ENCODE measurements at regions not wholly inside any gene's neighbourhood (a gene's known extent, or its start where the extent isn't known, plus 50 kb on each side); places are given as distances from the start of the nearest gene placed in this dataset.

DNA sequence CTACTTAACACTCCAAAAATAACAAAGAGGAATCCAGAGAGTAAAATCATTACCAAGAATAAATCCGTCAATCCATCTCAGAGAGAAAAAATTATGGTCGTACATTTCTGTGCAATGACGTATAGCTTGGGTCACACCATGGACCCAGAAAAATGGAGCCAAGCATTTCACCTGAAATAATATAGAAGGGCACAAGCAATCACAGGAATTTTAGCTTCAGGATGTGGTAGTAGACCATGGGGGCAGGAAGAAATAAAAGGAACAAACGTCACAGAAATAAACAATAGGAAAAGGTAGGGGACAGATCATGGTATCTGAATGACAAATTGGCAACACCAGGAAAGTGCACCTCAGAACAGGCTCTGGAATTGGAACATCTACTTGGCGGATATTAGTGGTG, 231.0 kb downstream of the PLK2 start:
- DNase-seq (ENCODE audit: low spot score) = no peak
- intact Hi-C loops (cut with DNase I) = no loop called here

DNA sequence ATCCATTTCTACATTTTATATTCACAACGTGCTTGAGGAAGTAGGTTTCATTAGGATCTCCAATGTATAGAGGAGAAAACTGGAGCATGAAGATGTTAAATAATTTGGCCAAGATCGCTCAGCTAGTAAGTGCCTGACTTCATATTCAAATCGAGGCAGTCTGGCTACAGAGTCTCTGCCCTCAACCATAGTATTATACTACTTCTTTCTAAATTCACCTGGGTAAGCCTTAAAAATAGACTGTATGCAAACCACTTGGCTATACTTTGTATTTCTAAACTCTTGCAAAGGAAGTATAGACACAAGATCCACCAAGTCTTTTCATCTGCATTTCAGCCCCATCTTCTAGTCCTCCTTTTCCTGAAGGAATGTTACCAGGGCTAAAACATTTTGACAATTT, 232.0 kb downstream of the PLK2 start:
- intact Hi-C loops (cut with DNase I) = no loop called here
- DNase-seq (ENCODE audit: low spot score) = no peak

DNA sequence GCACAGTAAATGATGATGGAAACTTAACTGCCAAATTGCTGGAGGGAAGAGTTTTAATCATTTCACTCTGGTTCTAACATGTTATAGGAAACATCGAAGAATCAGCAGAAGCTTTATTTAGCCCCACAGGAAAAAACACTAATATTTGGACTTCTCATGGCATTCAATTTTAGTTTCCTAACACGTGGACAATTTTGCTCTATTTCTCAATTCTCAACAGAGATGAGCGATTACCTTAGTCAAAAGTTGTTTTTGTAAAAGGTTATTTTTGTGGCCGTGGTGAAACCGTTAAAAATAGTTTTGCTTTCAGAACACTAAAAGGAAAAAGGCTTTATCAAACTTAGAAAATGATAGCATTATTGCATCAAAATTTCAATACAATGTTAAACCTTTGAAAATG, 235.2 kb downstream of the PLK2 start:
- intact Hi-C loops (cut with DNase I) = no loop called here
- DNase-seq (ENCODE audit: low spot score) = no peak

GRCh38 chr5:58224221-58224620, 235.7 kb downstream of the PLK2 start:
- intact Hi-C loops (cut with DNase I) = no loop called here

DNA sequence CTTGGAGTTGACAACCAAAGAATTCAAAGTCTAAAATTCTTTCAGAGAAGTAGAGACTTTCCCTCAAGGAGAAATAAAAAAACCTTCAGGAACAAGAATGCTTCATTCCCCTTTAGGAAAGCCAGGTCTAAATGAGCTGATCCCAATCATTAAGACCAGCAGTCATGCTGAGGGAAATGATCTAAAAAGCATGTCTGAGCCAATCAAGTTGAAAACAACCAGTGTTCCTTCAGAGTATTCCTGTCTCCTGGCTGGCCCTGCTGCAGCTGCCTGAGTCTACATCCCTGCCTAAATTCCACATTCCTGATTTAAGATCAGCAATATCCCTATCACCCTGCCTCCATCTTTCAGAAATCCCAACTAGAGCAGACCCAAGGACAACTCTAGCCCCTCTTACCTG, 244.5 kb downstream of the PLK2 start:
- intact Hi-C loops (cut with DNase I) = no loop called here
- DNase-seq (ENCODE audit: low spot score) = no peak

More at GRCh38 chr5:58224221-58224620, 235.7 kb downstream of the PLK2 start:
- DNase-seq (ENCODE audit: low spot score) = no peak

DNA sequence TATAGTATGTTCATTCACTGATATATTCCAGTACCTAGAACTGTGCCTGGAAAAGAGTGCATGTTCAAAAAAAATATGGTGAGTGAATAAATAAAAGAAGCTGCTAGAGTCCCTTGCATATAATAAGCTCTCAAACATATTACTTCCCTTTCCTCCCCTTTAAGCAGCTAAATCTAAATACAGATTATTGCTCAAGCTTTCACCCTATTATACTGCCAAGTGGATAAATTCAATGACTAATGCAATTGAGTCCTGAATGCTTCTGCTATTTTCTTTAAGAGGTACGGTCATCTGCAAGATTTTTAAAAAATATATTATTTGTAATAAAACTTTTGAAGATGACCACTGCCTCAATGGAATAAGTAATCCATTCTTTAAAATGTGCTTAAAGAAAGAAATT, 248.4 kb downstream of the PLK2 start:
- intact Hi-C loops (cut with DNase I) = no loop called here
- no peak for DNase-seq (ENCODE audit: low spot score)

DNA sequence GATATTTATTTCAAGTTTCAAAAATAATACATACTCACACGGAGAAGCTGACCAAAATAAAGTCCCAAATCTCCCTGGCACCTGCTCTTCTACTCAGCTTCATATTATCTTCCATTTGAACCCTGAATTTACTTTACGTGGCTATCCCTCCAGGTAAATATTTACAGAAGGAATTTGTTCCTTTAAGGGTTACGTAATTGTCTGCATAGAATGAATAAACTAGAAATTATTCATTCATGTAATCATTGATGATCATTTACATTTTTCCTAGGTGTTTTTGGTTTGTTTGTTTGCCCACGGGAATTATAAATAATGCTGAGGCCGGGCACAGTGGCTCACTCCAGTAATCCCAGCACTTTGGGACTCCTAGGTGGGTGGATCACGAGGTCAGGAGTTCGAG, 251.2 kb downstream of the PLK2 start:
- intact Hi-C loops (cut with DNase I) = no loop called here
- no peak for DNase-seq (ENCODE audit: low spot score)

DNA sequence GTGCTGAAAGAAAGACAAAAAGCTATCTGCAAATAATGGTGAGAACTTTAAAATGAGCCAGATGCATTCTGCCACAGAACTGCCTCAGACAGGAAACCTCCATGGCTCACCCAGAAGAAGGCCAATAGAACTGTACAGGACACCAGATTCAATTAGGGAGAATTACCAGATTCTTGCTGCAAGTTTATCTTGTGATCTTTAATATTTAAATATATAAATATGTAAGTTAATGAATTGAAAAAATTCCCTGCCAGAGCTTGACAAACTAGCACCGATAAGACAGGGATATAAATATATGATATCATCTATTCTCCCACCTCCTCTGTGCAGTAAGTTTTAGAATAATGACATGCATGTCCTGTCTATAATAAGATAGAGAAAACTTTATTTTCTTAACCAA, 252.8 kb downstream of the PLK2 start:
- intact Hi-C loops (cut with DNase I) = no loop called here
- DNase-seq (ENCODE audit: low spot score) = no peak

- DNase-seq (ENCODE audit: low spot score) = no peak
- intact Hi-C loops (cut with DNase I) = no loop called here
Observed at GRCh38 chr5:58204966-58205365, 254.9 kb downstream of the PLK2 start.

GRCh38 chr5:58202941-58203444, 256.9 kb downstream of the PLK2 start:
- no peak for DNase-seq (ENCODE audit: low spot score)
- intact Hi-C loops (cut with DNase I) = no loop called here

- DNase-seq (ENCODE audit: low spot score) = no peak
- intact Hi-C loops (cut with DNase I) = no loop called here
Observed at GRCh38 chr5:58201922-58202648, 257.8 kb downstream of the PLK2 start.

- DNase-seq (ENCODE audit: low spot score) = no peak
- intact Hi-C loops (cut with DNase I) = no loop called here
Observed at GRCh38 chr5:58200451-58200850, 259.4 kb downstream of the PLK2 start.

DNA sequence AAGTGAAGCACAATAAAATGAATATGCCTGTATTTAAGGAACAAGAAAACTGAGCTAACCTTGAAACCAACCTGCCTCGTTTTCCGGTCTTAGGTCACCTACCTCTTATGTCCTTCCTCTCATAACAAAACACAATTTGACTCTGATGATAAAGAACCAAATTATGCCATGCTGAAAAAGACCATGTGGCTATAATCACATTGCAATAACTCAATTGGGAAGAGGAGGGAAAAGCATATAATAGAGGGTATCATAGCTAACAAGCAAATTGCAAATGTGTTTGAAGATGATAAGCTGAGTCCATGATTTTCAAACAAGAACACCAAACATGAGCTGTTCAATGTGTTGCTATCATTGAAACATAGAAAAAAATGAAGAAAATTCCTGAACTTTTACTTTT, 260.8 kb downstream of the PLK2 start:
- no peak for DNase-seq (ENCODE audit: low spot score)
- intact Hi-C loops (cut with DNase I) = no loop called here

DNA sequence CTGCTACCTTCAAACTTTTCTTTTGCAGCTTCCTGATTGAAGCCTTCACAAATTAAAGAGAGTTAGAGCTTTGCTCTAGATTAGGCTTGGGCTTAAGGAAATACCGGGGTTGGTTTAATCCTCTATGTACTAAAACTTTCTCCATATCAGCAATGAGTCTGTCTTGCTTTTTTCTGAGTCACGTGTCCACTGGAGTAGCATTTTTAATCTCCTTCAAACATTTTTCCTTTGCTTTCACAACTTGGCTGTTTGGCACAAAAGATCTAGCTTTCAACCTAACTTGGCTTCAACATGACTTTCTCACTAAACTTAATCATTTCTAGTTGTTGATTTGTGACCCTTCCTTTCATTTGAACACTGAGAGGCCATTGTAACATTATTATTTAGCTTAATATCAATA, 261.6 kb downstream of the PLK2 start:
- intact Hi-C loops (cut with DNase I) = no loop called here
- no peak for DNase-seq (ENCODE audit: low spot score)

DNA sequence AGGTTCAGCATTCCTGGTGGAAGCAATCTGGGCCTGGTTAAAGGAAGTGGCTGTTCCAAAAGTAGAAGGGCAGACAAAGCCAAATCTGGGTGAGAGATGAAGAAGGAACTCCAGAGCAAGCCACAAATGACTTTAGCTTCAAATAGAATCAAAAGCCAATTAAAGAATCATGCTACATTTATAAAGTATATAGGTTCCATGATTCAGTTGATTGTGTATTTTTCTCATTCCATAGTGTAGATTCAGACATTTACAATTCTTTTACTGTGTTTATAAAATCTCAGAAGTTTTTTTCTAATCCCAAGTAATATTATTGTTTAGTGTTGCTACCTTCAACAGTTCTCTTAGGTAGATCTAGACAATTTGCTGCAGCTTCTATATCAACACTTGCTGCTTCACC, 262.0 kb downstream of the PLK2 start:
- intact Hi-C loops (cut with DNase I) = no loop called here
- DNase-seq (ENCODE audit: low spot score) = no peak

GRCh38 chr5:58191443-58191842, 268.4 kb downstream of the PLK2 start:
- no peak for DNase-seq (ENCODE audit: low spot score)
- intact Hi-C loops (cut with DNase I) = no loop called here

DNA sequence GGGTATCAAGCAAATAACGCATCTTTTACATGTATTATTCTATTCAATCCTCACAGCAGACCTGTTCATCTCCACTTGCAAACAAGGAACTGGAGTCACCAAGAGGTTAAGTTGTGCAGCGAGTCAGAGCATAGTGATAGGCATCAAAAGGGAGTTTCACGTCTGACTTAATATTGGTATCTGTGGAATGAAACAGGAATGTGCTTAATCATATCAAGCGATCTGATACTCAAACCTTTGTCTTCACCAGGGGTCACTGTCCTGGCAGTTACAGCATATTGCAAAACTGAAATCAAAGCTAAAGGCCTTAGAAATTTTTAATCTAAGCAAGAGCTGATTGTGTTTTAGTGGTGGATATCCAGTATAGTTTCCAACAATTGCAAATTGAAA, 271.6 kb downstream of the PLK2 start:
- no peak for DNase-seq (ENCODE audit: low spot score)
- intact Hi-C loops (cut with DNase I) = no loop called here

DNA sequence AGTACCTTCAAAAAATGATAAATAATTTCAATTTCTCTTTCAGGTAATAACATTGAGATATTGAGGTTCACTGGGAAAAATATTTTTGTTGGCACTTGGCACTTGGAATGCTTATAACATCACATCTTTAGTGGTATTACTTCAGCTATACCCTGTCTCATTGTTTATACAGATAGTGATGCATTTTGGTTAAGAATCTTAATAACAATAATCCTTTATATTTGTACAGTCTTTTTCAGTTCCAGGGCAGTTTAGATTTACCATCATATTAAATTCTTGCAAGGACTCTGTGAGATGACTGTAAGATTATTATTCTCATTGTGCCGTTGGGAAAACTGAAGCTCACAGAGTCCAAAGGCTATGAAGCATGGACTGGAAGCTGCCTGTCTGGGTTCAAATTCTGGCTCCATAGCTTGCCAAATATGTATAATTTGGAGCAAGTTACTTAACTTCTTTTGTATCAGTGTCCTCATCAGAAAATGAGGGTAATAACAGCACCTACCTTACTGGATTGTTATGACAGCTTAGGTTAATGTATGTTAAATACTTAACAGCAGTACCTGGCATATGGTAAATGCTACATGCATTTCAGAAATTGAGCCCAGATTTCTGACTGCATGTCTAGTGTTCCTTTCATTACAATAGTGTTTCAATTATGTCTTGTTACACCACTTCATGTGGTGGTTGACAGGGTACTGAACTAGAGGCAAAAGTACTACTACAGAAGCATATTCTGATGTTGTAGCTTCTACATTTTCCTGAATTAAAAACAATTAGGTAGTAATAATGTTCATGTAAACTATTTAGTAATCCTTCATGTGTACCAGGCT, 272.2 kb downstream of the PLK2 start:
- no peak for DNase-seq (ENCODE audit: low spot score)
- intact Hi-C loops (cut with DNase I) = no loop called here

DNA sequence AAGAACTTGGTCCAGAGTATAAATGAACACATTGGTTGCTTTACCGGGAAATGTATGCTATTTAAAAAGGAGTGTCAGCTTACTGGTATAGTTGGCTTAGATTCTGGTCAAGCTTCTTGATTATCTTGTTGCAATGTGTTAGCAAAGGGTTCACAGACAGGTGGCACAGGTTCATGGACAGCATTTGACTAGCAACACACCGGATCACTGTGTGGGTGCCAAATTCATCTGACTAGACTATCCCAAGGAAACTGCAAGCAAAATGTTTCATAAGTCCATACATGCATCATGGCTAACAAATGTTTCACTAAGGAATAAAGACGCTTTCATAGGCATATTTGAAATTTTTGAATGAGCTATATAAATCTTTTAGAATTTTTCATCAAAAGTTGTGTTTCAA, 274.1 kb downstream of the PLK2 start:
- intact Hi-C loops (cut with DNase I) = no loop called here
- DNase-seq (ENCODE audit: low spot score) = no peak

GRCh38 chr5:58185397-58185796, 274.5 kb downstream of the PLK2 start:
- DNase-seq (ENCODE audit: low spot score) = no peak
- intact Hi-C loops (cut with DNase I) = no loop called here

DNA sequence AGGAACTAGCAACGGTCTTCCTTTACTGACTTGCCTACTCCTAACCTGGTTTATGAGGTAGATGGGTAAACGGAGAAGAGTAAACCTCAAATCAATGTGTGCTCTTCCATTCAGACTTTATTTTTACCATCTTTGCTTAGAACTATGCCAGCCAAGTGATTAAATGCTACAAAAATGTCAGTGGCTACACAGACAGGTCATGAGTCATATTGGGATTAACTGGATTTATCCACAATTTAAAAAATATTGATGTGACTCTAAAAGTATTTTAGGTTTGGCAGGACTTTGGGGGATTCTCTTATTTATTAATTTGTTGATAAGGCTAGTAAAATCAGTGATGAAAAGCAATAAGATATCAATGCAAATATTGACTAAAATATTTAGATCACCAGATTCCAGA, 275.0 kb downstream of the PLK2 start:
- intact Hi-C loops (cut with DNase I) = no loop called here

More for the DNA sequence above, 275.0 kb downstream of the PLK2 start:
- no peak for DNase-seq (ENCODE audit: low spot score)
